ENCODE measurements at regions not wholly inside any gene's neighbourhood (a gene's known extent, or its start where the extent isn't known, plus 50 kb on each side); places are given as distances from the start of the nearest gene placed in this dataset.

DNA sequence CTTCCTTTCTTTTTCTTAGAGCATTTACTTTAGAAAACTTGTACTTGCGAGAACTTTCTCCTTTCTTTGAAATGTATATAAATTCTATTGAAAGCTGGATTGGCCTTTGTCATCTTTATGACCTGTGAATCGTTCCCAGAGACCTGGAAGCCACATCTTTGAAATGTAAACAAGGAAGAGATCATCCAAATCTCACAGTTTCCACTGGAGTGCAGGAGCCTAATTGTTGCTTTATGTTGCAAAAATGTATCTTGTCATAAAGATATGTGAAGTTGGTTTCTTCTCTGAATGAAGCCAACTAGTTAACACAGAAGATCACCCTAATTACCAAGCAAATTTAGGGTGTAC lies 1101.8 kb downstream of the TAF11L14 start:
- no peak for TF ChIP-seq POLR2A (IDR thresholded peaks at IDR 0.05)
- TF ChIP-seq, protein P1, sequence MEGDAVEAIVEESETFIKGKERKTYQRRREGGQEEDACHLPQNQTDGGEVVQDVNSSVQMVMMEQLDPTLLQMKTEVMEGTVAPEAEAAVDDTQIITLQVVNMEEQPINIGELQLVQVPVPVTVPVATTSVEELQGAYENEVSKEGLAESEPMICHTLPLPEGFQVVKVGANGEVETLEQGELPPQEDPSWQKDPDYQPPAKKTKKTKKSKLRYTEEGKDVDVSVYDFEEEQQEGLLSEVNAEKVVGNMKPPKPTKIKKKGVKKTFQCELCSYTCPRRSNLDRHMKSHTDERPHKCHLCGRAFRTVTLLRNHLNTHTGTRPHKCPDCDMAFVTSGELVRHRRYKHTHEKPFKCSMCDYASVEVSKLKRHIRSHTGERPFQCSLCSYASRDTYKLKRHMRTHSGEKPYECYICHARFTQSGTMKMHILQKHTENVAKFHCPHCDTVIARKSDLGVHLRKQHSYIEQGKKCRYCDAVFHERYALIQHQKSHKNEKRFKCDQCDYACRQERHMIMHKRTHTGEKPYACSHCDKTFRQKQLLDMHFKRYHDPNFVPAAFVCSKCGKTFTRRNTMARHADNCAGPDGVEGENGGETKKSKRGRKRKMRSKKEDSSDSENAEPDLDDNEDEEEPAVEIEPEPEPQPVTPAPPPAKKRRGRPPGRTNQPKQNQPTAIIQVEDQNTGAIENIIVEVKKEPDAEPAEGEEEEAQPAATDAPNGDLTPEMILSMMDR (IDR thresholded peaks at IDR 0.05) = no peak

Data from adrenal gland (tissue), 5 donors.